Prostate gland (tissue), 2 donors: ENCODE measurements at regions not wholly inside any gene's neighbourhood (a gene's known extent, or its start where the extent isn't known, plus 50 kb on each side); places are given as distances from the start of the nearest gene placed in this dataset.

Experiments used
- DNase-seq: peaks from one replicate; pipeline ENCODE4 v3.0.0-alpha.2; 2019; ENCODE audit warnings: low spot score
- H3K27ac ChIP-seq, 2 donors: fragments of 200-600 bp; sonication (generic); 2 replicates each; pipeline ENCODE4 v1.5.1; 2017 to 2019
- H3K27me3 ChIP-seq: fragments of 200-600 bp; sonication (generic); replicated peaks from 2 replicates; pipeline ENCODE4 v1.5.1; 2019; ENCODE audit not compliant: insufficient read depth
- H3K36me3 ChIP-seq, 2 donors: fragments of 200-600 bp; sonication (generic); 1 replicate in 1 of 2; 2 replicates in 1 of 2; pipeline versions ENCODE4 v1.5.1 to v1.8.1; 2017 to 2019
- H3K4me1 ChIP-seq: fragments of 200-600 bp; sonication (generic); replicated peaks from 2 replicates; pipeline ENCODE4 v1.5.1; 2019
- H3K4me3 ChIP-seq, 2 donors: fragments of 200-600 bp; sonication (generic); 2 replicates each; pipeline ENCODE4 v1.5.1; 2017 to 2019
- H3K9me3 ChIP-seq: fragments of 200-600 bp; sonication (generic); 2 replicates; pipeline ENCODE4 v1.5.1; 2017
- CTCF ChIP-seq, 4 experiments: fragments of 200-600 bp in 2 of 4; fragments of 450-650 bp in 2 of 4; sonication (generic) in 2 of 4; IDR thresholded peaks; 1 replicate in 3 of 4; 2 replicates in 1 of 4; pipeline ENCODE4 v1.5.1; 2016 to 2019; ENCODE audit warnings: antibody characterized with exemption in 4 of 4, mild to moderate bottlenecking in 2 of 4, moderate library complexity in 2 of 4
- POLR2A ChIP-seq: fragments of 450-650 bp; IDR thresholded peaks from one replicate; pipeline ENCODE4 v1.6.1; 2016; ENCODE audit warnings: antibody characterized with exemption, mild to moderate bottlenecking
- POLR2AphosphoS5 ChIP-seq: sonication (generic); formaldehyde crosslinking; IDR thresholded peaks from one replicate; pipeline ENCODE4 v1.6.1; 2017; ENCODE audit warnings: antibody characterized with exemption
- WGBS: methylation state at CpG from one replicate; pipeline ENCODE4 v1.1.5; 2018; 5-methylcytosine and 5-hydroxymethylcytosine counted together
- intact Hi-C: fragments of 100-400 bp; cut with DNase I; formaldehyde crosslinking; loops from one replicate; pipeline ENCODE4 v1.14.2; 2022

- intact Hi-C loops: no loop called here
- Histone ChIP-seq H3K27me3 (no peaks in the 10 kb centered on the region), H3K4me3 (no peak overlapping the region), H3K36me3 (no peaks in the 10 kb centered on the region), H3K4me1 (no peaks in the 10 kb centered on the region), H3K27ac (no peak overlapping the region), H3K9me3 (no peaks in the 10 kb centered on the region)
- 62% methylated on average over 2 of the region's 2 CpGs for WGBS
- TF ChIP-seq POLR2AphosphoS5 (no peak), POLR2A (no peak), CTCF (IDR thresholded peaks at IDR 0.05) (no peak)
- no peak for DNase-seq
Measured at GRCh38 chr21:35696644-35697043, 363.7 kb downstream of the SETD4 start.

GRCh38 chr21:35692311-35692710 is 368.0 kb downstream of the SETD4 start:
- Histone ChIP-seq H3K27ac (no peak overlapping the region), H3K36me3 (no peaks in the 10 kb centered on the region), H3K4me1 (no peaks in the 10 kb centered on the region), H3K27me3 (no peaks in the 10 kb centered on the region), H3K4me3 (no peak overlapping the region), H3K9me3 (no peaks in the 10 kb centered on the region)
- intact Hi-C loops: no loop called here
- TF ChIP-seq POLR2A (no peak), CTCF (IDR thresholded peaks at IDR 0.05) (no peak), POLR2AphosphoS5 (no peak)
- no peak for DNase-seq
- WGBS: 49% methylated on average over 2 of the region's 2 CpGs

- no peak for TF ChIP-seq CTCF (IDR thresholded peaks at IDR 0.05)
- TF ChIP-seq POLR2A: no peak
- TF ChIP-seq POLR2AphosphoS5: no peak
- intact Hi-C loops: no loop called here
- no peaks in the 10 kb centered on the region for H3K36me3 ChIP-seq
- no peaks in the 10 kb centered on the region for H3K9me3 ChIP-seq
- no peak for DNase-seq
- H3K4me3 ChIP-seq: no peak overlapping the region
- 77% methylated on average over 2 of the region's 2 CpGs for WGBS
- no peaks in the 10 kb centered on the region for H3K4me1 ChIP-seq
- H3K27ac ChIP-seq: no peak overlapping the region
- H3K27me3 ChIP-seq: no peaks in the 10 kb centered on the region
Measured at GRCh38 chr21:35690436-35690835, 369.9 kb downstream of the SETD4 start.

- TF ChIP-seq POLR2AphosphoS5 (no peak), POLR2A (no peak), CTCF (IDR thresholded peaks at IDR 0.05) (no peak)
- no peaks in the 10 kb centered on the region for H3K36me3 ChIP-seq
- H3K27me3 ChIP-seq: no peaks in the 10 kb centered on the region
- intact Hi-C loops: no loop called here
- no peak for DNase-seq
- H3K9me3 ChIP-seq: no peaks in the 10 kb centered on the region
- WGBS: 66% methylated on average over 3 of the region's 3 CpGs
- no peak overlapping the region for H3K4me3 ChIP-seq
- no peak overlapping the region for H3K27ac ChIP-seq
- no peaks in the 10 kb centered on the region for H3K4me1 ChIP-seq
Measured at GRCh38 chr21:35686156-35686555, 374.2 kb downstream of the SETD4 start.

GRCh38 chr21:35683664-35684304 is 376.5 kb downstream of the SETD4 start:
- TF ChIP-seq CTCF (IDR thresholded peaks at IDR 0.05) (no peak), POLR2AphosphoS5 (no peak), POLR2A (no peak)
- 96% methylated on average over 3 of the region's 3 CpGs for WGBS
- no peak for DNase-seq
- Histone ChIP-seq H3K9me3 (no peaks in the 10 kb centered on the region), H3K27me3 (no peaks in the 10 kb centered on the region), H3K36me3 (no peaks in the 10 kb centered on the region), H3K4me1 (no peaks in the 10 kb centered on the region), H3K27ac (no peak overlapping the region), H3K4me3 (no peak overlapping the region)
- intact Hi-C loops: no loop called here
